Mononuclear cell (primary cell): ENCODE measurements at regions not wholly inside any gene's neighbourhood (a gene's known extent, or its start where the extent isn't known, plus 50 kb on each side); places are given as distances from the start of the nearest gene placed in this dataset.
"Not testable (repeated sequence)": the region's sequence is repeated elsewhere in the genome, so short reads cannot be mapped to it uniquely, and the experiment has no call there.

Source experiments
- H3K27me3 ChIP-seq: 2 replicates; pipeline ENCODE4 v1.6.0; 2011; ENCODE audit warnings: low read length, control low read depth; ENCODE audit not compliant: insufficient read depth
- H3K4me1 ChIP-seq: 2 replicates; pipeline ENCODE4 v1.5.1; 2011; ENCODE audit warnings: mild to moderate bottlenecking, low read length, control low read depth; ENCODE audit not compliant: insufficient read depth
- H3K4me3 ChIP-seq: 2 replicates; pipeline ENCODE4 v1.5.1; 2011; ENCODE audit warnings: mild to moderate bottlenecking, low read length, moderate library complexity
- H3K9me3 ChIP-seq: 2 replicates; pipeline ENCODE4 v1.5.1; 2011; ENCODE audit warnings: low read depth, mild to moderate bottlenecking, control low read depth, low read length

GRCh38 chr16:21368973-21369942, 91.2 kb upstream of the CRYM start:
- not testable (repeated sequence) for H3K27me3 ChIP-seq, H3K9me3 ChIP-seq, H3K4me3 ChIP-seq
- peaks cover 12% of the 10 kb centered on the region for H3K4me1 ChIP-seq

GRCh38 chr16:21367733-21368421, 89.8 kb upstream of the CRYM start:
- not testable (repeated sequence) for H3K9me3 ChIP-seq, H3K27me3 ChIP-seq, H3K4me3 ChIP-seq
- H3K4me1 ChIP-seq = peaks cover 23% of the 10 kb centered on the region

GRCh38 chr16:21366998-21367397, 88.9 kb upstream of the CRYM start:
- H3K4me1 ChIP-seq = peaks cover 29% of the 10 kb centered on the region
- H3K27me3 ChIP-seq, H3K9me3 ChIP-seq, H3K4me3 ChIP-seq: not testable (repeated sequence)

- H3K4me1 ChIP-seq = peaks cover 29% of the 10 kb centered on the region
These were observed 87.5 kb upstream of the CRYM start for GRCh38 chr16:21365541-21365940.

GRCh38 chr16:21363550-21364223, 85.6 kb upstream of the CRYM start:
- not testable (repeated sequence) for H3K9me3 ChIP-seq, H3K27me3 ChIP-seq, H3K4me3 ChIP-seq
- H3K4me1 ChIP-seq = peaks cover 39% of the 10 kb centered on the region

More at GRCh38 chr16:21365541-21365940, 87.5 kb upstream of the CRYM start:
- H3K4me3 ChIP-seq, H3K9me3 ChIP-seq, H3K27me3 ChIP-seq: not testable (repeated sequence)

- peaks cover 50% of the 10 kb centered on the region for H3K4me1 ChIP-seq
- not testable (repeated sequence) for H3K9me3 ChIP-seq, H3K27me3 ChIP-seq, H3K4me3 ChIP-seq
These were observed 83.6 kb upstream of the CRYM start for GRCh38 chr16:21361612-21362227.

GRCh38 chr16:21361045-21361444, 83.0 kb upstream of the CRYM start:
- H3K9me3 ChIP-seq, H3K27me3 ChIP-seq, H3K4me3 ChIP-seq: not testable (repeated sequence)
- H3K4me1 ChIP-seq = peaks cover 56% of the 10 kb centered on the region

- H3K4me3 ChIP-seq, H3K9me3 ChIP-seq, H3K27me3 ChIP-seq: not testable (repeated sequence)
- H3K4me1 ChIP-seq = peaks cover 59% of the 10 kb centered on the region
These were observed 81.4 kb upstream of the CRYM start for GRCh38 chr16:21359513-21359912.

GRCh38 chr16:21358261-21358795, 80.2 kb upstream of the CRYM start:
- H3K9me3 ChIP-seq, H3K27me3 ChIP-seq, H3K4me3 ChIP-seq: not testable (repeated sequence)
- H3K4me1 ChIP-seq = peaks cover 50% of the 10 kb centered on the region

- not testable (repeated sequence) for H3K9me3 ChIP-seq, H3K27me3 ChIP-seq
- peaks cover 39% of the 10 kb centered on the region for H3K4me1 ChIP-seq
These were observed 78.2 kb upstream of the CRYM start for GRCh38 chr16:21356308-21356707.

GRCh38 chr16:21351433-21351832, 73.3 kb upstream of the CRYM start:
- not testable (repeated sequence) for H3K27me3 ChIP-seq, H3K9me3 ChIP-seq, H3K4me3 ChIP-seq, H3K4me1 ChIP-seq

More at GRCh38 chr16:21356308-21356707, 78.2 kb upstream of the CRYM start:
- not testable (repeated sequence) for H3K4me3 ChIP-seq

- H3K4me1 ChIP-seq, H3K4me3 ChIP-seq, H3K27me3 ChIP-seq, H3K9me3 ChIP-seq: not testable (repeated sequence)
These were observed 72.8 kb upstream of the CRYM start for GRCh38 chr16:21350851-21351250.

- not testable (repeated sequence) for H3K9me3 ChIP-seq, H3K4me3 ChIP-seq, H3K27me3 ChIP-seq, H3K4me1 ChIP-seq
These were observed 71.2 kb upstream of the CRYM start for GRCh38 chr16:21349336-21349735.

GRCh38 chr16:21348815-21349214, 70.7 kb upstream of the CRYM start:
- H3K27me3 ChIP-seq, H3K9me3 ChIP-seq: not testable (repeated sequence)

GRCh38 chr16:21347538-21347937, 69.4 kb upstream of the CRYM start:
- not testable (repeated sequence) for H3K9me3 ChIP-seq, H3K4me1 ChIP-seq, H3K27me3 ChIP-seq, H3K4me3 ChIP-seq

More at GRCh38 chr16:21348815-21349214, 70.7 kb upstream of the CRYM start:
- H3K4me1 ChIP-seq, H3K4me3 ChIP-seq: not testable (repeated sequence)
